ENCODE measurements at regions not wholly inside any gene's neighbourhood (a gene's known extent, or its start where the extent isn't known, plus 50 kb on each side); places are given as distances from the start of the nearest gene placed in this dataset.
A peak's percentile ranks its signal among the peaks of the same experiment; 100 is the strongest.

- H3K36me3 ChIP-seq: no peaks in the 10 kb centered on the region
- peak overlapping the region; percentile 40 for H3K4me3 ChIP-seq
- ATAC-seq (ENCODE audit: insufficient number of reproducible peaks, low FRiP score, low read depth): peak; percentile 8
- no peak for DNase-seq (ENCODE audit: low spot score)
- no peaks in the 10 kb centered on the region for H3K27me3 ChIP-seq (replicated peaks; ENCODE audit: insufficient read depth)
- peaks cover 25 to 71% of the 10 kb centered on the region in 2 donors for H3K4me1 ChIP-seq (ENCODE audit: control insufficient read depth in 1 of 2, low read depth in 2 of 2)
- no peaks in the 10 kb centered on the region for H3K9me3 ChIP-seq
- H3K27ac ChIP-seq: peak overlapping the region; percentile 94 to 98
- TF ChIP-seq, protein P1, sequence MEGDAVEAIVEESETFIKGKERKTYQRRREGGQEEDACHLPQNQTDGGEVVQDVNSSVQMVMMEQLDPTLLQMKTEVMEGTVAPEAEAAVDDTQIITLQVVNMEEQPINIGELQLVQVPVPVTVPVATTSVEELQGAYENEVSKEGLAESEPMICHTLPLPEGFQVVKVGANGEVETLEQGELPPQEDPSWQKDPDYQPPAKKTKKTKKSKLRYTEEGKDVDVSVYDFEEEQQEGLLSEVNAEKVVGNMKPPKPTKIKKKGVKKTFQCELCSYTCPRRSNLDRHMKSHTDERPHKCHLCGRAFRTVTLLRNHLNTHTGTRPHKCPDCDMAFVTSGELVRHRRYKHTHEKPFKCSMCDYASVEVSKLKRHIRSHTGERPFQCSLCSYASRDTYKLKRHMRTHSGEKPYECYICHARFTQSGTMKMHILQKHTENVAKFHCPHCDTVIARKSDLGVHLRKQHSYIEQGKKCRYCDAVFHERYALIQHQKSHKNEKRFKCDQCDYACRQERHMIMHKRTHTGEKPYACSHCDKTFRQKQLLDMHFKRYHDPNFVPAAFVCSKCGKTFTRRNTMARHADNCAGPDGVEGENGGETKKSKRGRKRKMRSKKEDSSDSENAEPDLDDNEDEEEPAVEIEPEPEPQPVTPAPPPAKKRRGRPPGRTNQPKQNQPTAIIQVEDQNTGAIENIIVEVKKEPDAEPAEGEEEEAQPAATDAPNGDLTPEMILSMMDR (IDR thresholded peaks at IDR 0.05): no peak
These were observed 63.3 kb downstream of the FAM50B start for GRCh38 chr6:3912361-3913076.

- Histone ChIP-seq H3K4me1 (ENCODE audit: control insufficient read depth in 1 of 2, low read depth in 2 of 2) (peaks cover 25 to 71% of the 10 kb centered on the region in 2 donors), H3K27me3 (replicated peaks; ENCODE audit: insufficient read depth) (no peaks in the 10 kb centered on the region), H3K36me3 (no peaks in the 10 kb centered on the region), H3K9me3 (no peaks in the 10 kb centered on the region), H3K4me3 (peak overlapping the region; percentile 40), H3K27ac (peak overlapping the region; percentile 94 to 98)
- ATAC-seq (ENCODE audit: insufficient number of reproducible peaks, low FRiP score, low read depth) (peak; percentile 88), DNase-seq (ENCODE audit: low spot score) (peak; percentile 78)
- TF ChIP-seq, protein P1 (IDR thresholded peaks at IDR 0.05): no peak
These were observed 64.1 kb downstream of the FAM50B start for GRCh38 chr6:3913077-3913957.

- no peak for DNase-seq (ENCODE audit: low spot score)
- H3K27ac ChIP-seq: peak overlapping the region; percentile 94 to 98
- ATAC-seq (ENCODE audit: insufficient number of reproducible peaks, low FRiP score, low read depth): no peak
These were observed 64.8 kb downstream of the FAM50B start for GRCh38 chr6:3913958-3914337.

GRCh38 chr6:3915076-3915791 lies 66.1 kb downstream of the FAM50B start:
- Histone ChIP-seq H3K27me3 (replicated peaks; ENCODE audit: insufficient read depth) (no peaks in the 10 kb centered on the region), H3K4me3 (no peak overlapping the region), H3K4me1 (ENCODE audit: control insufficient read depth in 1 of 2, low read depth in 2 of 2) (peaks cover 19 to 54% of the 10 kb centered on the region in 2 donors), H3K36me3 (no peaks in the 10 kb centered on the region), H3K27ac (peak overlapping the region in 1 of 2 donors; percentile 41), H3K9me3 (no peaks in the 10 kb centered on the region)
- TF ChIP-seq, protein P1 (IDR thresholded peaks at IDR 0.05): no peak
- ATAC-seq (ENCODE audit: insufficient number of reproducible peaks, low FRiP score, low read depth): no peak
- DNase-seq (ENCODE audit: low spot score): no peak

More at GRCh38 chr6:3913958-3914337, 64.8 kb downstream of the FAM50B start:
- Histone ChIP-seq H3K4me1 (ENCODE audit: control insufficient read depth in 1 of 2, low read depth in 2 of 2) (peaks cover 25 to 67% of the 10 kb centered on the region in 2 donors), H3K4me3 (no peak overlapping the region), H3K36me3 (no peaks in the 10 kb centered on the region), H3K27me3 (replicated peaks; ENCODE audit: insufficient read depth) (no peaks in the 10 kb centered on the region), H3K9me3 (no peaks in the 10 kb centered on the region)
- TF ChIP-seq, protein P1 (IDR thresholded peaks at IDR 0.05): no peak
